SK-N-SH treated with all-trans-retinoic acid at 6 μM for 48 hours (cell line): ENCODE measurements at regions not wholly inside any gene's neighbourhood (a gene's known extent, or its start where the extent isn't known, plus 50 kb on each side); places are given as distances from the start of the nearest gene placed in this dataset.

Experiments used
- ESRRG ChIP-seq: fragments of 250-450 bp; sonication (Bioruptor Pico); IDR thresholded peaks from 2 replicates; pipeline ENCODE4 v1.6.1; 2021; ENCODE audit warnings: mild to moderate bottlenecking
- PPARA ChIP-seq: fragments of 250-450 bp; sonication (Bioruptor Pico); IDR thresholded peaks from 2 replicates; pipeline ENCODE4 v1.5.0; 2020; ENCODE audit warnings: mild to moderate bottlenecking, borderline replicate concordance
- RARB ChIP-seq: fragments of 250-450 bp; sonication (Bioruptor Pico); IDR thresholded peaks from 2 replicates; pipeline ENCODE4 v1.8.0; 2021; ENCODE audit warnings: mild to moderate bottlenecking, moderate library complexity
- SNAI2 ChIP-seq: fragments of 250-450 bp; sonication (Bioruptor Pico); IDR thresholded peaks from 2 replicates; pipeline ENCODE4 v1.5.0; 2020; ENCODE audit warnings: mild to moderate bottlenecking, moderate library complexity
- ZFP30 ChIP-seq: fragments of 450-650 bp; formaldehyde crosslinking; IDR thresholded peaks from 2 replicates; pipeline ENCODE4 v1.5.0; 2022; ENCODE audit warnings: mild to moderate bottlenecking, moderate library complexity
- TF ChIP-seq, protein P1 (sequence below): fragments of 250-450 bp; sonication (Bioruptor Pico); IDR thresholded peaks from 2 replicates; pipeline ENCODE4 v1.8.0; 2020; ENCODE audit warnings: mild to moderate bottlenecking, moderate library complexity, borderline replicate concordance
- TF ChIP-seq, protein P2 (sequence below): fragments of 250-450 bp; sonication (Bioruptor Pico); IDR thresholded peaks from 2 replicates; pipeline ENCODE4 v1.5.1; 2021; ENCODE audit warnings: mild to moderate bottlenecking, moderate library complexity

DNA sequence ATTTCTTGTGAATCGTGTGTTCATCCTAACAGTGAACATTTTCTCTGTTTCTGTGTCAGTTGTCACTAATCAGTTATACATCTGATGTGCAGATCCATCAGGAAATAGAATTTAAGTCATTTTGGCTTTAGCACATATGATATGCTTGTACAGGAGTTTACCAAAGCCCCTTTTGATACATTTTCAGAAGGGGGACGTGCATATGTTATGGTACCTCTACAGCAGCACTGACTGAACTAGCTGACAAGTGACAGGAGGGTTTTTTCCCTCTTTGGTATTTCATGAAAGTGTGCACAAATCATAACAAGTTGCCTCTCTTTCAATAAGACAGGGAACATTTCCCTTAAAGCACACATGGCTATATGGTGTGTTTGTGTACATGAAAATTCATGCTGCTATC is 536.5 kb downstream of the PLCL1 start:
- TF ChIP-seq, protein P1, sequence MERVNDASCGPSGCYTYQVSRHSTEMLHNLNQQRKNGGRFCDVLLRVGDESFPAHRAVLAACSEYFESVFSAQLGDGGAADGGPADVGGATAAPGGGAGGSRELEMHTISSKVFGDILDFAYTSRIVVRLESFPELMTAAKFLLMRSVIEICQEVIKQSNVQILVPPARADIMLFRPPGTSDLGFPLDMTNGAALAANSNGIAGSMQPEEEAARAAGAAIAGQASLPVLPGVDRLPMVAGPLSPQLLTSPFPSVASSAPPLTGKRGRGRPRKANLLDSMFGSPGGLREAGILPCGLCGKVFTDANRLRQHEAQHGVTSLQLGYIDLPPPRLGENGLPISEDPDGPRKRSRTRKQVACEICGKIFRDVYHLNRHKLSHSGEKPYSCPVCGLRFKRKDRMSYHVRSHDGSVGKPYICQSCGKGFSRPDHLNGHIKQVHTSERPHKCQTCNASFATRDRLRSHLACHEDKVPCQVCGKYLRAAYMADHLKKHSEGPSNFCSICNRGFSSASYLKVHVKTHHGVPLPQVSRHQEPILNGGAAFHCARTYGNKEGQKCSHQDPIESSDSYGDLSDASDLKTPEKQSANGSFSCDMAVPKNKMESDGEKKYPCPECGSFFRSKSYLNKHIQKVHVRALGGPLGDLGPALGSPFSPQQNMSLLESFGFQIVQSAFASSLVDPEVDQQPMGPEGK = no peak
- no peak for TF ChIP-seq SNAI2 (CRISPR knock-in tag)
- TF ChIP-seq, protein P2, sequence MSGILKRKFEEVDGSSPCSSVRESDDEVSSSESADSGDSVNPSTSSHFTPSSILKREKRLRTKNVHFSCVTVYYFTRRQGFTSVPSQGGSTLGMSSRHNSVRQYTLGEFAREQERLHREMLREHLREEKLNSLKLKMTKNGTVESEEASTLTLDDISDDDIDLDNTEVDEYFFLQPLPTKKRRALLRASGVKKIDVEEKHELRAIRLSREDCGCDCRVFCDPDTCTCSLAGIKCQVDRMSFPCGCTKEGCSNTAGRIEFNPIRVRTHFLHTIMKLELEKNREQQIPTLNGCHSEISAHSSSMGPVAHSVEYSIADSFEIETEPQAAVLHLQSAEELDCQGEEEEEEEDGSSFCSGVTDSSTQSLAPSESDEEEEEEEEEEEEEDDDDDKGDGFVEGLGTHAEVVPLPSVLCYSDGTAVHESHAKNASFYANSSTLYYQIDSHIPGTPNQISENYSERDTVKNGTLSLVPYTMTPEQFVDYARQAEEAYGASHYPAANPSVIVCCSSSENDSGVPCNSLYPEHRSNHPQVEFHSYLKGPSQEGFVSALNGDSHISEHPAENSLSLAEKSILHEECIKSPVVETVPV (CRISPR knock-in tag) = no peak
- TF ChIP-seq RARB (CRISPR knock-in tag) = no peak
- TF ChIP-seq ESRRG = no peak
- TF ChIP-seq ZFP30 = no peak
- no peak for TF ChIP-seq PPARA (CRISPR knock-in tag)
